PC-3 (cell line): ENCODE measurements at regions not wholly inside any gene's neighbourhood (a gene's known extent, or its start where the extent isn't known, plus 50 kb on each side); places are given as distances from the start of the nearest gene placed in this dataset.

Experiments
- ATAC-seq: fragments of 200-7000 bp; cut with Tn5 transposase; 2 replicates; pipeline ENCODE4 v1.9.1; 2020; ENCODE audit warnings: mild to moderate bottlenecking, moderate library complexity
- BruUV-seq: library from RNA; stranded (reverse); fragments of 400-500 nt; replicated peaks from 2 replicates; lab custom pipeline; 2021; lab: Mats Ljungman, UMichigan
- CTCF ChIA-PET: fragments of 300-600 bp; sonication (Branson Sonifier 250); formaldehyde crosslinking; loops from one replicate; lab custom pipeline; 2022; ENCODE audit warnings: antibody characterized with exemption; lab: Charles Lee
- POLR2A ChIA-PET: fragments of 300-600 bp; sonication (Branson Sonifier 250); formaldehyde crosslinking; loops from one replicate; lab custom pipeline; 2022; ENCODE audit warnings: antibody characterized with exemption; ENCODE audit not compliant: unreplicated experiment; lab: Charles Lee
- DNase-seq: peaks from one replicate; pipeline ENCODE4 v3.0.0-alpha.2; 2015
- H2AFZ ChIP-seq: fragments of 300-600 bp; sonication (generic); 2 replicates; pipeline ENCODE4 v1.6.0; 2016; ENCODE audit warnings: antibody characterized with exemption, low read length
- H3F3A ChIP-seq: fragments of 300-600 bp; sonication (generic); one replicate; pipeline ENCODE4 v1.6.0; 2017; ENCODE audit warnings: antibody characterized with exemption, low read length, control low read depth, mild to moderate bottlenecking; ENCODE audit not compliant: unreplicated experiment
- H3K27ac ChIP-seq: fragments of 300-600 bp; sonication (generic); 2 replicates; pipeline ENCODE4 v1.5.1; 2016; ENCODE audit warnings: mild to moderate bottlenecking, low read length
- H3K27me3 ChIP-seq: fragments of 300-600 bp; sonication (generic); 2 replicates; pipeline ENCODE4 v1.6.1; 2016; ENCODE audit warnings: low read length, mixed read lengths
- H3K36me3 ChIP-seq: fragments of 300-600 bp; sonication (generic); 2 replicates; pipeline ENCODE4 v1.6.1; 2016; ENCODE audit warnings: low read depth, mixed run types, low read length, mixed read lengths
- H3K4me1 ChIP-seq: fragments of 300-600 bp; sonication (generic); 2 replicates; pipeline ENCODE4 v1.5.1; 2016; ENCODE audit warnings: low read length; ENCODE audit not compliant: insufficient read depth
- H3K4me2 ChIP-seq: fragments of 300-600 bp; sonication (generic); 2 replicates; pipeline ENCODE4 v1.6.0; 2016; ENCODE audit warnings: low read length
- H3K4me3 ChIP-seq: fragments of 300-600 bp; sonication (generic); 2 replicates; pipeline ENCODE4 v1.5.1; 2016; ENCODE audit warnings: mild to moderate bottlenecking, low read length, mixed read lengths
- H3K79me2 ChIP-seq: fragments of 300-600 bp; sonication (generic); 2 replicates; pipeline ENCODE4 v1.6.1; 2017; ENCODE audit warnings: low read length, mixed read lengths
- H3K9ac ChIP-seq: fragments of 300-600 bp; sonication (generic); 2 replicates; pipeline ENCODE4 v1.6.0; 2016; ENCODE audit warnings: mild to moderate bottlenecking, low read length
- H3K9me2 ChIP-seq: fragments of 300-600 bp; sonication (generic); replicated peaks from 2 replicates; pipeline ENCODE4 v1.6.1; 2016; ENCODE audit warnings: mixed run types, low read length, mixed read lengths
- H3K9me3 ChIP-seq: fragments of 300-600 bp; sonication (generic); 2 replicates; pipeline ENCODE4 v1.6.1; 2016; ENCODE audit warnings: low read length, mixed read lengths
- H4K20me1 ChIP-seq: fragments of 300-600 bp; sonication (generic); 2 replicates; pipeline ENCODE4 v1.6.1; 2016; ENCODE audit warnings: low read length, mixed read lengths
- CTCF ChIP-seq: fragments of 300-600 bp; sonication (generic); conservative IDR thresholded peaks from 2 replicates; pipeline ENCODE4 v1.5.1; 2017; ENCODE audit warnings: antibody characterized with exemption, low read depth, mild to moderate bottlenecking, low read length
- EZH2 ChIP-seq: fragments of 300-600 bp; sonication (generic); IDR thresholded peaks from one replicate; pipeline ENCODE4 v1.6.1; 2017; ENCODE audit warnings: antibody characterized with exemption, mild to moderate bottlenecking, low read length; ENCODE audit not compliant: unreplicated experiment
- EZH2phosphoT487 ChIP-seq: fragments of 300-600 bp; sonication (generic); IDR thresholded peaks from 2 replicates; pipeline ENCODE4 v1.6.1; 2018; ENCODE audit warnings: mild to moderate bottlenecking, antibody characterized with exemption, low read length, borderline replicate concordance
- intact Hi-C: fragments of 100-400 bp; cut with micrococcal nuclease; formaldehyde crosslinking; loops from 2 replicates; pipeline ENCODE4 v1.9.0; 2023

GRCh38 chr3:168497183-168497582 lies 401.5 kb upstream of the GOLIM4 start:
- BruUV-seq: no TSS peak
- CTCF ChIA-PET: no interaction called here
- Histone ChIP-seq H3K27ac (no peak overlapping the region), H3K9ac (no peak overlapping the region), H3F3A (no peaks in the 10 kb centered on the region), H3K4me3 (no peak overlapping the region), H3K27me3 (no peaks in the 10 kb centered on the region), H3K36me3 (no peaks in the 10 kb centered on the region), H3K4me2 (no peak overlapping the region), H3K9me3 (no peaks in the 10 kb centered on the region), H3K4me1 (no peaks in the 10 kb centered on the region; the same call in 1 of the 2 replicates), H4K20me1 (no peaks in the 10 kb centered on the region), H3K79me2 (no peaks in the 10 kb centered on the region), H2AFZ (no peak overlapping the region), H3K9me2 (no peaks in the 10 kb centered on the region)
- TF ChIP-seq EZH2 (no peak), CTCF (no peak), EZH2phosphoT487 (no peak)
- ATAC-seq (no peak), DNase-seq (no peak)
- POLR2A ChIA-PET: no interaction called here
- intact Hi-C loops: no loop called here

- no TSS peak for BruUV-seq
- Histone ChIP-seq H3K27me3 (no peaks in the 10 kb centered on the region), H3K9ac (no peak overlapping the region), H3K4me1 (no peaks in the 10 kb centered on the region; the same call in 1 of the 2 replicates), H3K4me3 (no peak overlapping the region), H2AFZ (no peak overlapping the region), H4K20me1 (no peaks in the 10 kb centered on the region), H3F3A (no peaks in the 10 kb centered on the region), H3K79me2 (no peaks in the 10 kb centered on the region), H3K36me3 (no peaks in the 10 kb centered on the region), H3K4me2 (no peak overlapping the region), H3K27ac (no peak overlapping the region), H3K9me3 (no peaks in the 10 kb centered on the region), H3K9me2 (no peaks in the 10 kb centered on the region)
- ATAC-seq (no peak), DNase-seq (no peak)
- TF ChIP-seq EZH2phosphoT487 (no peak), CTCF (no peak), EZH2 (no peak)
- intact Hi-C loops: no loop called here
- CTCF ChIA-PET: no interaction called here
- POLR2A ChIA-PET: no interaction called here
Measured at GRCh38 chr3:168495932-168496331, 400.2 kb upstream of the GOLIM4 start.

- intact Hi-C loops: no loop called here
- H3K27ac ChIP-seq: no peak overlapping the region
Measured at GRCh38 chr3:168495270-168495669, 399.5 kb upstream of the GOLIM4 start.

More at GRCh38 chr3:168495270-168495669, 399.5 kb upstream of the GOLIM4 start:
- H3K4me3 ChIP-seq: no peak overlapping the region
- no peaks in the 10 kb centered on the region for H3F3A ChIP-seq
- H3K36me3 ChIP-seq: no peaks in the 10 kb centered on the region
- H3K9me3 ChIP-seq: no peaks in the 10 kb centered on the region
- DNase-seq (peak; percentile 16), ATAC-seq (peak; percentile 90)
- no peaks in the 10 kb centered on the region for H4K20me1 ChIP-seq
- H3K79me2 ChIP-seq: no peaks in the 10 kb centered on the region
- ChIA-PET POLR2A (no interaction called here), CTCF (no interaction called here)
- no peaks in the 10 kb centered on the region for H3K27me3 ChIP-seq
- no TSS peak for BruUV-seq
- no peak overlapping the region for H2AFZ ChIP-seq
- H3K9ac ChIP-seq: no peak overlapping the region
- TF ChIP-seq CTCF: no peak
- no peak for TF ChIP-seq EZH2
- no peak for TF ChIP-seq EZH2phosphoT487
- H3K4me2 ChIP-seq: no peak overlapping the region
- H3K9me2 ChIP-seq: no peaks in the 10 kb centered on the region
- no peaks in the 10 kb centered on the region; the same call in 1 of the 2 replicates for H3K4me1 ChIP-seq
